ENCODE measurements at regions not wholly inside any gene's neighbourhood (a gene's known extent, or its start where the extent isn't known, plus 50 kb on each side); places are given as distances from the start of the nearest gene placed in this dataset.

DNA sequence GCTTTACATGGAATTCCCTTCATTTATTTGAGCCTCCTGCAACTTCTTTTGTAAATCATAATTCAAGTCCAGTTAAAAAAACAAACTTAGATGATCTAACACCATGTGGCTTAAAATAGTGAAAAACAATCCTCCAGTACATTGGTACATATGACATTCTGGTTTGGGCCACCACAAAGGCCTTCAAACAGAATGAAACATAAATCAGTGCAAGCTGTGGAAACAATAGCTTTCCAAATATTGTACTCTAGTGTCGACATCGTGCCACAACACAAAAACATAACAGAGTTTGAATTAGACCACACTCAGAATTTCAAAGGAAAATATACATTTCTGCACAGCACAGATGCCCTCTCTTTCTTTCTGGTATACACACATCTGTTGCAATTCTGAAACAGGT is 751.3 kb downstream of the SLC6A15 start:
- TF ChIP-seq POLR2A (IDR thresholded peaks at IDR 0.05; ENCODE audit: low read depth, low read length) (no peak), MAFK (IDR thresholded peaks at IDR 0.05; ENCODE audit: low read depth, low read length) (no peak), NFE2L2 (IDR thresholded peaks at IDR 0.05; ENCODE audit: low read depth, low read length) (no peak), RAD21 (IDR thresholded peaks at IDR 0.05; ENCODE audit: low read length) (no peak), SMC3 (IDR thresholded peaks at IDR 0.05; ENCODE audit: low read depth, low read length) (no peak), CEBPB (IDR thresholded peaks at IDR 0.05; ENCODE audit: low read depth, low read length) (no peak)
- TF ChIP-seq, protein P1, sequence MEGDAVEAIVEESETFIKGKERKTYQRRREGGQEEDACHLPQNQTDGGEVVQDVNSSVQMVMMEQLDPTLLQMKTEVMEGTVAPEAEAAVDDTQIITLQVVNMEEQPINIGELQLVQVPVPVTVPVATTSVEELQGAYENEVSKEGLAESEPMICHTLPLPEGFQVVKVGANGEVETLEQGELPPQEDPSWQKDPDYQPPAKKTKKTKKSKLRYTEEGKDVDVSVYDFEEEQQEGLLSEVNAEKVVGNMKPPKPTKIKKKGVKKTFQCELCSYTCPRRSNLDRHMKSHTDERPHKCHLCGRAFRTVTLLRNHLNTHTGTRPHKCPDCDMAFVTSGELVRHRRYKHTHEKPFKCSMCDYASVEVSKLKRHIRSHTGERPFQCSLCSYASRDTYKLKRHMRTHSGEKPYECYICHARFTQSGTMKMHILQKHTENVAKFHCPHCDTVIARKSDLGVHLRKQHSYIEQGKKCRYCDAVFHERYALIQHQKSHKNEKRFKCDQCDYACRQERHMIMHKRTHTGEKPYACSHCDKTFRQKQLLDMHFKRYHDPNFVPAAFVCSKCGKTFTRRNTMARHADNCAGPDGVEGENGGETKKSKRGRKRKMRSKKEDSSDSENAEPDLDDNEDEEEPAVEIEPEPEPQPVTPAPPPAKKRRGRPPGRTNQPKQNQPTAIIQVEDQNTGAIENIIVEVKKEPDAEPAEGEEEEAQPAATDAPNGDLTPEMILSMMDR (conservative IDR thresholded peaks at IDR 0.05; ENCODE audit: low read depth, low read length), result no peak
- TF ChIP-seq, protein P2, sequence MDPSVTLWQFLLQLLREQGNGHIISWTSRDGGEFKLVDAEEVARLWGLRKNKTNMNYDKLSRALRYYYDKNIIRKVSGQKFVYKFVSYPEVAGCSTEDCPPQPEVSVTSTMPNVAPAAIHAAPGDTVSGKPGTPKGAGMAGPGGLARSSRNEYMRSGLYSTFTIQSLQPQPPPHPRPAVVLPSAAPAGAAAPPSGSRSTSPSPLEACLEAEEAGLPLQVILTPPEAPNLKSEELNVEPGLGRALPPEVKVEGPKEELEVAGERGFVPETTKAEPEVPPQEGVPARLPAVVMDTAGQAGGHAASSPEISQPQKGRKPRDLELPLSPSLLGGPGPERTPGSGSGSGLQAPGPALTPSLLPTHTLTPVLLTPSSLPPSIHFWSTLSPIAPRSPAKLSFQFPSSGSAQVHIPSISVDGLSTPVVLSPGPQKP (IDR thresholded peaks at IDR 0.05; ENCODE audit: borderline replicate concordance, low read depth, low read length), result no peak
- TF ChIP-seq, protein P3, sequence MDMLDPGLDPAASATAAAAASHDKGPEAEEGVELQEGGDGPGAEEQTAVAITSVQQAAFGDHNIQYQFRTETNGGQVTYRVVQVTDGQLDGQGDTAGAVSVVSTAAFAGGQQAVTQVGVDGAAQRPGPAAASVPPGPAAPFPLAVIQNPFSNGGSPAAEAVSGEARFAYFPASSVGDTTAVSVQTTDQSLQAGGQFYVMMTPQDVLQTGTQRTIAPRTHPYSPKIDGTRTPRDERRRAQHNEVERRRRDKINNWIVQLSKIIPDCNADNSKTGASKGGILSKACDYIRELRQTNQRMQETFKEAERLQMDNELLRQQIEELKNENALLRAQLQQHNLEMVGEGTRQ (IDR thresholded peaks at IDR 0.05; ENCODE audit: low read depth, low read length), result no peak

Measured in IMR-90 (cell line).